HEK293 (cell line): ENCODE measurements at regions not wholly inside any gene's neighbourhood (a gene's known extent, or its start where the extent isn't known, plus 50 kb on each side); places are given as distances from the start of the nearest gene placed in this dataset.

Source experiments
- CTCF ChIP-seq: fragments of 450-650 bp; formaldehyde crosslinking; IDR thresholded peaks from 2 replicates; pipeline ENCODE4 v1.5.1; 2016; ENCODE audit warnings: missing biosample characterization, missing genetic modification characterization
- ZNF585B ChIP-seq: fragments of 450-650 bp; formaldehyde crosslinking; IDR thresholded peaks from 2 replicates; pipeline ENCODE4 v1.5.1; 2016; ENCODE audit warnings: missing biosample characterization, missing genetic modification characterization
- TF ChIP-seq, protein P1 (sequence below): fragments of 450-650 bp; formaldehyde crosslinking; IDR thresholded peaks from 2 replicates; pipeline ENCODE4 v1.5.1; 2016; ENCODE audit warnings: missing biosample characterization, missing genetic modification characterization

DNA sequence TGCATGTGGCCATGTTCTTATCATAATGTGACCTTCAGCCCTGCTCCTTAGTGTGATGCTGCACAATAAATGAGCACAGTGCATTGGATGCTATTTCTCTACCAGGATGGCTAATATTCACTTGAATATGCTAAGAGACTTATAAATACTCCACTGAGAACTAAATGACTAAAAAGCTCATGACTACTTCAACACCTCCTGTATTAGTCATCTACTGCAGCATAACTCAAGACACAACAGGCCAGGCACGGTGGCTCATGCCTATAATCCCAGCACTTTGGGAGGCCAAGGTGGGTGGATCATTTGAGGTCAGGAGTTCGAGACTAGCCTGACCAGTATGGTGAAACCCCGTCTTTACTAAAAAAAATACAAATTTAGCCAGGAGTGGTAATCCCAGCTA, 213.4 kb downstream of the RND3 start:
- TF ChIP-seq ZNF585B (no peak), CTCF (no peak)
- TF ChIP-seq, protein P1, sequence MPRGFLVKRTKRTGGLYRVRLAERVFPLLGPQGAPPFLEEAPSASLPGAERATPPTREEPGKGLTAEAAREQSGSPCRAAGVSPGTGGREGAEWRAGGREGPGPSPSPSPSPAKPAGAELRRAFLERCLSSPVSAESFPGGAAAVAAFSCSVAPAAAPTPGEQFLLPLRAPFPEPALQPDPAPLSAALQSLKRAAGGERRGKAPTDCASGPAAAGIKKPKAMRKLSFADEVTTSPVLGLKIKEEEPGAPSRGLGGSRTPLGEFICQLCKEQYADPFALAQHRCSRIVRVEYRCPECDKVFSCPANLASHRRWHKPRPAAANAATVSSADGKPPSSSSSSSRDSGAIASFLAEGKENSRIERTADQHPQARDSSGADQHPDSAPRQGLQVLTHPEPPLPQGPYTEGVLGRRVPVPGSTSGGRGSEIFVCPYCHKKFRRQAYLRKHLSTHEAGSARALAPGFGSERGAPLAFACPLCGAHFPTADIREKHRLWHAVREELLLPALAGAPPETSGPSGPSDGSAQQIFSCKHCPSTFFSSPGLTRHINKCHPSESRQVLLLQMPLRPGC (tag by site-specific recombination), result no peak
